CD4-positive, alpha-beta T cell (primary cell): ENCODE measurements at regions not wholly inside any gene's neighbourhood (a gene's known extent, or its start where the extent isn't known, plus 50 kb on each side); places are given as distances from the start of the nearest gene placed in this dataset.

Experiments used
- ATAC-seq: fragments of 200-7000 bp; cut with Tn5 transposase; one replicate; pipeline ENCODE4 v1.10.0; 2022; ENCODE audit warnings: mild to moderate bottlenecking; ENCODE audit not compliant: poor library complexity
- CTCF ChIA-PET: fragments of 350-600 bp; sonication (Branson Sonifier 250); formaldehyde crosslinking; loops from one replicate; lab custom pipeline; 2021; ENCODE audit warnings: antibody characterized with exemption, inconsistent platforms; lab: Charles Lee
- POLR2A ChIA-PET: fragments of 350-600 bp; sonication (Branson Sonifier 250); formaldehyde crosslinking; loops from one replicate; lab custom pipeline; 2021; ENCODE audit warnings: antibody characterized with exemption, inconsistent platforms; lab: Charles Lee
- DNase-seq, 14 experiments: peaks; one replicate each; pipeline ENCODE4 v3.0.0-alpha.2; 2013 to 2020; ENCODE audit warnings: mixed read lengths in 2 of 14
- H3K27ac ChIP-seq, 2 donors: one replicate each; pipeline versions ENCODE4 v1.5.1 to v1.7.0; 2013; ENCODE audit warnings: low read length in 2 of 2, low read depth in 1 of 2, mild to moderate bottlenecking in 1 of 2
- H3K27me3 ChIP-seq, 2 experiments: 1 replicate in 1 of 2; 2 replicates in 1 of 2; pipeline versions ENCODE4 v1.6.1 to v1.7.0; 2013; ENCODE audit warnings: low read length in 2 of 2, control low read depth in 1 of 2, mild to moderate bottlenecking in 1 of 2, moderate library complexity in 1 of 2; ENCODE audit not compliant: insufficient read depth in 2 of 2, control insufficient read depth in 1 of 2
- H3K36me3 ChIP-seq: one replicate; pipeline ENCODE4 v1.6.1; 2013; ENCODE audit warnings: low read length, control low read depth; ENCODE audit not compliant: insufficient read depth
- H3K4me1 ChIP-seq: one replicate; pipeline ENCODE4 v1.6.1; 2013; ENCODE audit warnings: low read length, control low read depth; ENCODE audit not compliant: insufficient read depth
- H3K4me3 ChIP-seq: one replicate; pipeline ENCODE4 v1.5.1; 2013; ENCODE audit warnings: mild to moderate bottlenecking, low read length, moderate library complexity
- H3K9me3 ChIP-seq, 2 experiments: 1 replicate in 1 of 2; 2 replicates in 1 of 2; pipeline versions ENCODE4 v1.6.1 to v1.7.0; 2013; ENCODE audit warnings: low read length in 2 of 2, mild to moderate bottlenecking in 2 of 2, control low read depth in 1 of 2, moderate library complexity in 1 of 2; ENCODE audit not compliant: control insufficient read depth in 1 of 2, insufficient read depth in 1 of 2
- H3K27ac Mint-ChIP-seq: one replicate; pipeline ENCODE4 v1.8.0; 2020; ENCODE audit warnings: mixed read lengths
- H3K27me3 Mint-ChIP-seq: one replicate; pipeline ENCODE4 v1.8.0; 2021; ENCODE audit warnings: mixed read lengths
- H3K36me3 Mint-ChIP-seq: one replicate; pipeline ENCODE4 v1.8.0; 2021; ENCODE audit warnings: low read depth, mixed read lengths
- H3K4me1 Mint-ChIP-seq: one replicate; pipeline ENCODE4 v1.8.0; 2021; ENCODE audit warnings: low read depth, mixed read lengths
- H3K4me3 Mint-ChIP-seq: one replicate; pipeline ENCODE4 v1.8.0; 2020; ENCODE audit warnings: mild to moderate bottlenecking, mixed read lengths
- H3K9me3 Mint-ChIP-seq: one replicate; pipeline ENCODE4 v1.8.0; 2020; ENCODE audit warnings: mixed read lengths
- CTCF ChIP-seq: fragments of 200-600 bp; IDR thresholded peaks from one replicate; pipeline ENCODE4 v1.8.0; 2022; ENCODE audit warnings: antibody characterized with exemption, mild to moderate bottlenecking
- intact Hi-C, 2 experiments: fragments of 100-400 bp; cut with DNase I in 1 of 2; cut with micrococcal nuclease in 1 of 2; formaldehyde crosslinking; loops; one replicate each; pipeline versions ENCODE4 v1.15.1 to v1.9.0; 2023 to 2025; cut with DNase I, micrococcal nuclease

GRCh38 chr18:22676423-22676822 lies 256.7 kb upstream of the RBBP8 start:
- DNase-seq (no peak), ATAC-seq (no peak)
- H3K27me3 Mint-ChIP-seq, result peaks cover 21% of the 10 kb centered on the region
- intact Hi-C loops, result no loop called here
- Histone ChIP-seq H3K4me3 (no peak overlapping the region), H3K27ac (no peak overlapping the region), H3K36me3 (no peaks in the 10 kb centered on the region), H3K27me3 (peaks cover 0 to 8% of the 10 kb centered on the region in 2 experiments), H3K4me1 (no peaks in the 10 kb centered on the region), H3K9me3 (no peaks in the 10 kb centered on the region)
- no peak overlapping the region for H3K4me3 Mint-ChIP-seq
- peaks cover 5% of the 10 kb centered on the region for H3K9me3 Mint-ChIP-seq
- no peaks in the 10 kb centered on the region for H3K4me1 Mint-ChIP-seq
- no peak overlapping the region for H3K27ac Mint-ChIP-seq
- H3K36me3 Mint-ChIP-seq, result no peaks in the 10 kb centered on the region
- POLR2A ChIA-PET, result no interaction called here
- TF ChIP-seq CTCF, result no peak
- CTCF ChIA-PET, result no interaction called here

- H3K36me3 Mint-ChIP-seq, result no peaks in the 10 kb centered on the region
- ATAC-seq, result no peak
- no peaks in the 10 kb centered on the region for H3K9me3 ChIP-seq
- no peak overlapping the region for H3K27ac ChIP-seq
- ChIA-PET CTCF (no interaction called here), POLR2A (no interaction called here)
- H3K9me3 Mint-ChIP-seq, result peaks cover 5% of the 10 kb centered on the region
- peaks cover 0 to 8% of the 10 kb centered on the region in 2 experiments for H3K27me3 ChIP-seq
- H3K36me3 ChIP-seq, result no peaks in the 10 kb centered on the region
- H3K4me1 ChIP-seq, result no peaks in the 10 kb centered on the region
- no peak for DNase-seq
- no peak overlapping the region for H3K4me3 ChIP-seq
- no peak for TF ChIP-seq CTCF
- peaks cover 21% of the 10 kb centered on the region for H3K27me3 Mint-ChIP-seq
- no peak overlapping the region for H3K27ac Mint-ChIP-seq
- no peaks in the 10 kb centered on the region for H3K4me1 Mint-ChIP-seq
- intact Hi-C loops, result no loop called here
- no peak overlapping the region for H3K4me3 Mint-ChIP-seq
Observed at GRCh38 chr18:22678486-22678885, 254.6 kb upstream of the RBBP8 start.

GRCh38 chr18:22680944-22681343 lies 252.2 kb upstream of the RBBP8 start:
- intact Hi-C loops, result no loop called here
- H3K27ac ChIP-seq, result no peak overlapping the region
- no peak for TF ChIP-seq CTCF
- H3K36me3 Mint-ChIP-seq, result no peaks in the 10 kb centered on the region
- H3K36me3 ChIP-seq, result no peaks in the 10 kb centered on the region
- CTCF ChIA-PET, result no interaction called here
- H3K9me3 Mint-ChIP-seq, result no peaks in the 10 kb centered on the region
- H3K27ac Mint-ChIP-seq, result no peak overlapping the region
- peaks cover 0 to 8% of the 10 kb centered on the region in 2 experiments for H3K27me3 ChIP-seq
- no peaks in the 10 kb centered on the region for H3K4me1 Mint-ChIP-seq
- no peak overlapping the region for H3K4me3 Mint-ChIP-seq
- POLR2A ChIA-PET, result no interaction called here
- no peak for DNase-seq
- H3K27me3 Mint-ChIP-seq, result peaks cover 10% of the 10 kb centered on the region
- no peak for ATAC-seq
- H3K4me1 ChIP-seq, result no peaks in the 10 kb centered on the region
- H3K9me3 ChIP-seq, result no peaks in the 10 kb centered on the region
- no peak overlapping the region for H3K4me3 ChIP-seq
